Neural cell (in vitro differentiated cells): ENCODE measurements at regions not wholly inside any gene's neighbourhood (a gene's known extent, or its start where the extent isn't known, plus 50 kb on each side); places are given as distances from the start of the nearest gene placed in this dataset.

Experiments used
- CTCF ChIP-seq: fragments of 450-650 bp; IDR thresholded peaks from 2 replicates; pipeline ENCODE4 v1.5.1; 2014; ENCODE audit warnings: antibody characterized with exemption, mild to moderate bottlenecking, moderate library complexity; ENCODE audit not compliant: poor library complexity, severe bottlenecking
- MXI1 ChIP-seq: fragments of 450-650 bp; conservative IDR thresholded peaks from 2 replicates; pipeline ENCODE4 v1.6.1; 2014; ENCODE audit warnings: antibody characterized with exemption, mild to moderate bottlenecking; ENCODE audit not compliant: poor library complexity, severe bottlenecking
- TAF1 ChIP-seq: IDR thresholded peaks from 2 replicates; pipeline ENCODE4 v1.6.1; 2012; ENCODE audit warnings: low read depth

- TF ChIP-seq CTCF = no peak
- no peak for TF ChIP-seq TAF1
- no peak for TF ChIP-seq MXI1
Observed at GRCh38 chr12:105998561-105998960, 140.2 kb downstream of the NUAK1 start.
